H1 (cell line): ENCODE measurements at regions not wholly inside any gene's neighbourhood (a gene's known extent, or its start where the extent isn't known, plus 50 kb on each side); places are given as distances from the start of the nearest gene placed in this dataset.

Experiments
- CTCF ChIA-PET: fragments of 300-600 bp; sonication (Branson Sonifier 250); formaldehyde crosslinking; loops from one replicate; lab custom pipeline; 2021; ENCODE audit not compliant: partially characterized antibody; lab: Charles Lee
- POLR2A ChIA-PET: fragments of 300-600 bp; sonication (Branson Sonifier 250); formaldehyde crosslinking; loops from one replicate; lab custom pipeline; 2021; ENCODE audit warnings: inconsistent platforms; ENCODE audit not compliant: partially characterized antibody; lab: Charles Lee
- DNase-seq, 2 experiments: peaks; one replicate each; pipeline versions ENCODE4 v3.0.0 to v3.0.0-alpha.2; 2010 to 2022; ENCODE audit warnings: low spot score in 2 of 2, low read depth in 1 of 2, mixed read lengths in 1 of 2
- FAIRE-seq: peaks from 2 replicates; lab custom pipeline; 2011; peaks lifted over from hg19 to GRCh38; lab: Jason Lieb, UNC
- H2AFZ ChIP-seq: 2 replicates; pipeline ENCODE4 v1.8.1; 2012; ENCODE audit warnings: low read length, inconsistent platforms
- H2AK5ac ChIP-seq: 2 replicates; pipeline ENCODE4 v1.6.1; 2013; ENCODE audit warnings: low read depth, low read length
- H2BK120ac ChIP-seq: replicated peaks from 2 replicates; pipeline ENCODE3; 2013; ENCODE audit warnings: low read depth, low read length, inconsistent platforms
- H2BK12ac ChIP-seq: 2 replicates; pipeline ENCODE4 v1.6.1; 2013; ENCODE audit warnings: low read depth, low read length
- H2BK15ac ChIP-seq: 2 replicates; pipeline ENCODE4 v1.6.1; 2013; ENCODE audit warnings: low read length
- H2BK20ac ChIP-seq: 2 replicates; pipeline ENCODE4 v1.6.1; 2013; ENCODE audit warnings: low read length
- H2BK5ac ChIP-seq: 2 replicates; pipeline ENCODE4 v1.6.1; 2013; ENCODE audit warnings: low read depth, low read length
- H3K14ac ChIP-seq: 2 replicates; pipeline ENCODE4 v1.6.1; 2013; ENCODE audit warnings: inconsistent platforms; ENCODE audit not compliant: insufficient read length
- H3K18ac ChIP-seq: 2 replicates; pipeline ENCODE4 v1.6.1; 2013; ENCODE audit warnings: low read length; ENCODE audit errors: extremely low read depth
- H3K23ac ChIP-seq: 2 replicates; pipeline ENCODE4 v1.6.1; 2013; ENCODE audit warnings: inconsistent platforms; ENCODE audit not compliant: insufficient read length
- H3K23me2 ChIP-seq: 2 replicates; pipeline ENCODE4 v1.6.1; 2013; ENCODE audit warnings: low read depth, low read length
- H3K27ac ChIP-seq: 2 replicates; pipeline ENCODE4 v1.6.1; 2011; ENCODE audit warnings: low read depth, low read length, inconsistent platforms
- H3K27me3 ChIP-seq, 4 experiments: replicated peaks in 1 of 4; 1 replicate in 1 of 4; 2 replicates in 3 of 4; pipeline versions ENCODE4 v1.6.1 to v1.8.1; 2011 to 2013; ENCODE audit warnings: low read length in 3 of 4, mild to moderate bottlenecking in 3 of 4, inconsistent platforms in 2 of 4, mixed read lengths in 2 of 4, moderate library complexity in 1 of 4; ENCODE audit not compliant: control insufficient read depth in 3 of 4, insufficient read depth in 3 of 4; ENCODE audit errors: extremely low read depth in 1 of 4
- H3K36me3 ChIP-seq, 4 experiments: 2 replicates each; pipeline versions ENCODE4 v1.6.1 to v1.8.1; 2011 to 2013; ENCODE audit warnings: mild to moderate bottlenecking in 4 of 4, low read length in 3 of 4, moderate library complexity in 2 of 4, control low read depth in 1 of 4, inconsistent platforms in 1 of 4; ENCODE audit not compliant: insufficient read depth in 4 of 4, control insufficient read depth in 2 of 4
- H3K4ac ChIP-seq: replicated peaks from 2 replicates; pipeline ENCODE3; 2013; ENCODE audit warnings: low read length, low read depth, mixed read lengths, inconsistent platforms; ENCODE audit not compliant: insufficient read length
- H3K4me1 ChIP-seq, 4 experiments: replicated peaks in 1 of 4; 1 replicate in 1 of 4; 2 replicates in 3 of 4; pipeline versions ENCODE4 v1.6.1 to v1.8.1; 2011 to 2013; ENCODE audit warnings: low read length in 3 of 4, inconsistent platforms in 2 of 4, mixed read lengths in 1 of 4; ENCODE audit not compliant: insufficient read depth in 4 of 4, control insufficient read depth in 3 of 4
- H3K4me2 ChIP-seq, 2 experiments: 2 replicates each; pipeline versions ENCODE4 v1.6.1 to v1.8.1; 2011 to 2013; ENCODE audit warnings: low read depth in 2 of 2, low read length in 2 of 2, control low read depth in 1 of 2, inconsistent platforms in 1 of 2, mild to moderate bottlenecking in 1 of 2; ENCODE audit not compliant: insufficient read depth in 1 of 2
- H3K4me3 ChIP-seq, 4 experiments: fragments of 200-600, 300-600 bp in 1 of 4; sonication (generic), shearing (Covaris generic), sonication (Bioruptor Twin) in 1 of 4; 2 replicates each; pipeline versions ENCODE4 v1.5.1 to v1.8.1; 2011 to 2016; ENCODE audit warnings: low read length in 4 of 4, low read depth in 3 of 4, control low read depth in 2 of 4, inconsistent platforms in 2 of 4, mild to moderate bottlenecking in 2 of 4, mixed read lengths in 1 of 4, moderate library complexity in 1 of 4; ENCODE audit not compliant: insufficient read depth in 2 of 4; ENCODE audit errors: extremely low read depth in 1 of 4
- H3K56ac ChIP-seq: replicated peaks from 2 replicates; pipeline ENCODE3; 2013; ENCODE audit warnings: low read depth, mild to moderate bottlenecking, mixed read lengths, low read length, inconsistent platforms; ENCODE audit not compliant: insufficient read length
- H3K79me1 ChIP-seq: 2 replicates; pipeline ENCODE4 v1.6.1; 2013; ENCODE audit warnings: low read depth, low read length, control low read depth
- H3K79me2 ChIP-seq, 2 experiments: 2 replicates each; pipeline versions ENCODE4 v1.6.1 to v1.8.1; 2012 to 2013; ENCODE audit warnings: low read length in 2 of 2, mild to moderate bottlenecking in 2 of 2, inconsistent platforms in 1 of 2; ENCODE audit not compliant: insufficient read depth in 2 of 2, control insufficient read depth in 1 of 2
- H3K9ac ChIP-seq, 4 experiments: replicated peaks in 1 of 4; 1 replicate in 1 of 4; 2 replicates in 3 of 4; pipeline versions ENCODE4 v1.6.1 to v1.8.1; 2011 to 2013; ENCODE audit warnings: low read depth in 3 of 4, low read length in 3 of 4, control low read depth in 2 of 4, mild to moderate bottlenecking in 2 of 4, moderate library complexity in 2 of 4, inconsistent platforms in 1 of 4; ENCODE audit errors: extremely low read depth in 1 of 4
- H3K9me3 ChIP-seq, 2 experiments: 2 replicates each; pipeline versions ENCODE4 v1.6.1 to v1.8.1; 2012 to 2013; ENCODE audit warnings: mild to moderate bottlenecking in 2 of 2, moderate library complexity in 2 of 2, control low read depth in 1 of 2, inconsistent platforms in 1 of 2, low read depth in 1 of 2, low read length in 1 of 2, mixed read lengths in 1 of 2; ENCODE audit not compliant: insufficient read depth in 2 of 2
- H4K20me1 ChIP-seq, 2 experiments: replicated peaks in 1 of 2; 2 replicates each; pipeline versions ENCODE3 to v1.8.1; 2011 to 2013; ENCODE audit warnings: inconsistent platforms in 2 of 2, low read length in 2 of 2, mild to moderate bottlenecking in 1 of 2; ENCODE audit not compliant: insufficient read depth in 2 of 2, control insufficient read depth in 1 of 2
- H4K5ac ChIP-seq: 2 replicates; pipeline ENCODE4 v1.6.1; 2013; ENCODE audit warnings: low read length, low read depth, mixed read lengths, inconsistent platforms; ENCODE audit not compliant: insufficient read length
- H4K8ac ChIP-seq: 2 replicates; pipeline ENCODE4 v1.8.0; 2013; ENCODE audit warnings: mild to moderate bottlenecking, moderate library complexity, low read length, inconsistent platforms; ENCODE audit not compliant: insufficient read depth; ENCODE audit errors: extremely low read depth
- H4K91ac ChIP-seq: replicated peaks from 2 replicates; pipeline ENCODE3; 2013; ENCODE audit warnings: low read length, mixed read lengths, inconsistent platforms; ENCODE audit not compliant: insufficient read length
- BRCA1 ChIP-seq: IDR thresholded peaks from 2 replicates; pipeline ENCODE4 v1.6.1; 2012; ENCODE audit warnings: low read depth, low read length, improper control_type of control experiment
- SP1 ChIP-seq: IDR thresholded peaks from 2 replicates; pipeline ENCODE4 v1.6.1; 2011; ENCODE audit warnings: low read depth, low read length
- TEAD4 ChIP-seq: IDR thresholded peaks from 2 replicates; pipeline ENCODE4 v1.6.1; 2012; ENCODE audit warnings: low read depth, low read length, inconsistent platforms, mixed read lengths
- WGBS, 2 experiments: shearing (Covaris generic) in 1 of 2; methylation state at CpG; one replicate each; pipeline versions ENCODE4 v1.1.6 to v1.1.7; 2013 to 2015; ENCODE audit warnings: low lambda C conversion rate in 2 of 2, mixed read lengths in 2 of 2, inconsistent platforms in 1 of 2, low coverage in 1 of 2, missing lambda C conversion rate in 1 of 2; ENCODE audit not compliant: insufficient replicate concordance in 2 of 2, insufficient coverage in 1 of 2, insufficient read length in 1 of 2; ENCODE audit errors: extremely low coverage in 1 of 2, missing lambda C conversion rate in 1 of 2; 5-methylcytosine and 5-hydroxymethylcytosine counted together

DNA sequence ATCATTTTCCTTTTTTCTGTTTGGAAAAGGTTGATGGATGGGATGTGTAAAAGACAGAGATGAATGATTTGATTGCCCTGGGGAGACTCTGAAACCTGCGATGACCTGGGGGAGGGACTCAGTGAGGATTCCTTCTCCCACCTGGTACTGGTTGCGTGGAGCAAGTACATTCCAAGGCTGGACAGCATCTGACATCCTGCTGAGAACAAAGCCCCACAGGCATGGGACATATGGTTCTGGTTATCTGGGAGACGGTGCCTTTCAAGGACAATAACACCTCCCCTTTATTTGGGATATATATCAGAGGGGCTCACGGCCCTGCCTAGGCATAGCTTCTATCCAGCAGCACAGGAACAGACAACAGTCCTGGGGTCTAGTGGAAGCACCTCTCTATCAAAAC, 527.8 kb downstream of the METTL15 start:
- Histone ChIP-seq H3K18ac (no peak overlapping the region), H3K14ac (no peak overlapping the region), H3K9me3 (no peaks in the 10 kb centered on the region), H4K5ac (no peak overlapping the region), H3K27ac (no peak overlapping the region), H2BK15ac (no peak overlapping the region), H2BK120ac (no peak overlapping the region), H3K4me3 (no peak overlapping the region), H2AFZ (no peak overlapping the region), H3K79me1 (no peaks in the 10 kb centered on the region), H2BK20ac (no peak overlapping the region), H3K4ac (no peak overlapping the region), H3K4me1 (no peaks in the 10 kb centered on the region), H2AK5ac (no peak overlapping the region), H4K20me1 (no peaks in the 10 kb centered on the region), H4K91ac (no peak overlapping the region), H3K27me3 (no peaks in the 10 kb centered on the region), H3K79me2 (no peaks in the 10 kb centered on the region), H2BK12ac (no peak overlapping the region), H3K36me3 (no peaks in the 10 kb centered on the region), H4K8ac (no peak overlapping the region), H3K23ac (no peak overlapping the region), H3K23me2 (no peaks in the 10 kb centered on the region), H3K56ac (no peak overlapping the region), H3K4me2 (no peak overlapping the region), H3K9ac (no peak overlapping the region), H2BK5ac (no peak overlapping the region)
- TF ChIP-seq BRCA1 (no peak), TEAD4 (0 out of 2 replicates have a peak, but pooled peaks have one; percentile 7), SP1 (no peak)
- no peak for DNase-seq
- CTCF ChIA-PET: no interaction called here
- 97% methylated on average over 4 of the region's 4 CpGs; no CpG with 5 or more reads in 1 of the 2 experiments for WGBS, 2 experiments
- POLR2A ChIA-PET: no interaction called here
- no peak for FAIRE-seq
